ENCODE measurements at regions not wholly inside any gene's neighbourhood (a gene's known extent, or its start where the extent isn't known, plus 50 kb on each side); places are given as distances from the start of the nearest gene placed in this dataset.

- TF ChIP-seq, protein P1, sequence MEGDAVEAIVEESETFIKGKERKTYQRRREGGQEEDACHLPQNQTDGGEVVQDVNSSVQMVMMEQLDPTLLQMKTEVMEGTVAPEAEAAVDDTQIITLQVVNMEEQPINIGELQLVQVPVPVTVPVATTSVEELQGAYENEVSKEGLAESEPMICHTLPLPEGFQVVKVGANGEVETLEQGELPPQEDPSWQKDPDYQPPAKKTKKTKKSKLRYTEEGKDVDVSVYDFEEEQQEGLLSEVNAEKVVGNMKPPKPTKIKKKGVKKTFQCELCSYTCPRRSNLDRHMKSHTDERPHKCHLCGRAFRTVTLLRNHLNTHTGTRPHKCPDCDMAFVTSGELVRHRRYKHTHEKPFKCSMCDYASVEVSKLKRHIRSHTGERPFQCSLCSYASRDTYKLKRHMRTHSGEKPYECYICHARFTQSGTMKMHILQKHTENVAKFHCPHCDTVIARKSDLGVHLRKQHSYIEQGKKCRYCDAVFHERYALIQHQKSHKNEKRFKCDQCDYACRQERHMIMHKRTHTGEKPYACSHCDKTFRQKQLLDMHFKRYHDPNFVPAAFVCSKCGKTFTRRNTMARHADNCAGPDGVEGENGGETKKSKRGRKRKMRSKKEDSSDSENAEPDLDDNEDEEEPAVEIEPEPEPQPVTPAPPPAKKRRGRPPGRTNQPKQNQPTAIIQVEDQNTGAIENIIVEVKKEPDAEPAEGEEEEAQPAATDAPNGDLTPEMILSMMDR (IDR thresholded peaks at IDR 0.05; ENCODE audit: insufficient read depth, low read length, poor library complexity, severe bottlenecking), result no peak
- TF ChIP-seq EZH2phosphoT487 (conservative IDR thresholded peaks at IDR 0.05; ENCODE audit: low read length), result no peak
Measured at GRCh38 chr20:51163996-51164600, 141.2 kb upstream of the KCNG1 start.

All from SU-DHL-6 (cell line).